H1 (cell line): ENCODE measurements at regions not wholly inside any gene's neighbourhood (a gene's known extent, or its start where the extent isn't known, plus 50 kb on each side); places are given as distances from the start of the nearest gene placed in this dataset.
"Not testable (repeated sequence)": the region's sequence is repeated elsewhere in the genome, so short reads cannot be mapped to it uniquely, and the experiment has no call there.

ENCODE experiments used
- CTCF ChIA-PET: fragments of 300-600 bp; sonication (Branson Sonifier 250); formaldehyde crosslinking; loops from one replicate; lab custom pipeline; 2021; ENCODE audit not compliant: partially characterized antibody; lab: Charles Lee
- POLR2A ChIA-PET: fragments of 300-600 bp; sonication (Branson Sonifier 250); formaldehyde crosslinking; loops from one replicate; lab custom pipeline; 2021; ENCODE audit warnings: inconsistent platforms; ENCODE audit not compliant: partially characterized antibody; lab: Charles Lee
- DNase-seq, 2 experiments: peaks; one replicate each; pipeline versions ENCODE4 v3.0.0 to v3.0.0-alpha.2; 2010 to 2022; ENCODE audit warnings: low spot score in 2 of 2, low read depth in 1 of 2, mixed read lengths in 1 of 2
- FAIRE-seq: peaks from 2 replicates; lab custom pipeline; 2011; peaks lifted over from hg19 to GRCh38; lab: Jason Lieb, UNC
- H2AFZ ChIP-seq: 2 replicates; pipeline ENCODE4 v1.8.1; 2012; ENCODE audit warnings: low read length, inconsistent platforms
- H2AK5ac ChIP-seq: 2 replicates; pipeline ENCODE4 v1.6.1; 2013; ENCODE audit warnings: low read depth, low read length
- H2BK120ac ChIP-seq: replicated peaks from 2 replicates; pipeline ENCODE3; 2013; ENCODE audit warnings: low read depth, low read length, inconsistent platforms
- H2BK12ac ChIP-seq: 2 replicates; pipeline ENCODE4 v1.6.1; 2013; ENCODE audit warnings: low read depth, low read length
- H2BK15ac ChIP-seq: 2 replicates; pipeline ENCODE4 v1.6.1; 2013; ENCODE audit warnings: low read length
- H2BK20ac ChIP-seq: 2 replicates; pipeline ENCODE4 v1.6.1; 2013; ENCODE audit warnings: low read length
- H2BK5ac ChIP-seq: 2 replicates; pipeline ENCODE4 v1.6.1; 2013; ENCODE audit warnings: low read depth, low read length
- H3K14ac ChIP-seq: 2 replicates; pipeline ENCODE4 v1.6.1; 2013; ENCODE audit warnings: inconsistent platforms; ENCODE audit not compliant: insufficient read length
- H3K18ac ChIP-seq: 2 replicates; pipeline ENCODE4 v1.6.1; 2013; ENCODE audit warnings: low read length; ENCODE audit errors: extremely low read depth
- H3K23ac ChIP-seq: 2 replicates; pipeline ENCODE4 v1.6.1; 2013; ENCODE audit warnings: inconsistent platforms; ENCODE audit not compliant: insufficient read length
- H3K23me2 ChIP-seq: 2 replicates; pipeline ENCODE4 v1.6.1; 2013; ENCODE audit warnings: low read depth, low read length
- H3K27ac ChIP-seq: 2 replicates; pipeline ENCODE4 v1.6.1; 2011; ENCODE audit warnings: low read depth, low read length, inconsistent platforms
- H3K27me3 ChIP-seq, 4 experiments: replicated peaks in 1 of 4; 1 replicate in 1 of 4; 2 replicates in 3 of 4; pipeline versions ENCODE4 v1.6.1 to v1.8.1; 2011 to 2013; ENCODE audit warnings: low read length in 3 of 4, mild to moderate bottlenecking in 3 of 4, inconsistent platforms in 2 of 4, mixed read lengths in 2 of 4, moderate library complexity in 1 of 4; ENCODE audit not compliant: control insufficient read depth in 3 of 4, insufficient read depth in 3 of 4; ENCODE audit errors: extremely low read depth in 1 of 4
- H3K36me3 ChIP-seq, 4 experiments: 2 replicates each; pipeline versions ENCODE4 v1.6.1 to v1.8.1; 2011 to 2013; ENCODE audit warnings: mild to moderate bottlenecking in 4 of 4, low read length in 3 of 4, moderate library complexity in 2 of 4, control low read depth in 1 of 4, inconsistent platforms in 1 of 4; ENCODE audit not compliant: insufficient read depth in 4 of 4, control insufficient read depth in 2 of 4
- H3K4ac ChIP-seq: replicated peaks from 2 replicates; pipeline ENCODE3; 2013; ENCODE audit warnings: low read length, low read depth, mixed read lengths, inconsistent platforms; ENCODE audit not compliant: insufficient read length
- H3K4me1 ChIP-seq, 4 experiments: replicated peaks in 1 of 4; 1 replicate in 1 of 4; 2 replicates in 3 of 4; pipeline versions ENCODE4 v1.6.1 to v1.8.1; 2011 to 2013; ENCODE audit warnings: low read length in 3 of 4, inconsistent platforms in 2 of 4, mixed read lengths in 1 of 4; ENCODE audit not compliant: insufficient read depth in 4 of 4, control insufficient read depth in 3 of 4
- H3K4me2 ChIP-seq, 2 experiments: 2 replicates each; pipeline versions ENCODE4 v1.6.1 to v1.8.1; 2011 to 2013; ENCODE audit warnings: low read depth in 2 of 2, low read length in 2 of 2, control low read depth in 1 of 2, inconsistent platforms in 1 of 2, mild to moderate bottlenecking in 1 of 2; ENCODE audit not compliant: insufficient read depth in 1 of 2
- H3K4me3 ChIP-seq, 4 experiments: fragments of 200-600, 300-600 bp in 1 of 4; sonication (generic), shearing (Covaris generic), sonication (Bioruptor Twin) in 1 of 4; 2 replicates each; pipeline versions ENCODE4 v1.5.1 to v1.8.1; 2011 to 2016; ENCODE audit warnings: low read length in 4 of 4, low read depth in 3 of 4, control low read depth in 2 of 4, inconsistent platforms in 2 of 4, mild to moderate bottlenecking in 2 of 4, mixed read lengths in 1 of 4, moderate library complexity in 1 of 4; ENCODE audit not compliant: insufficient read depth in 2 of 4; ENCODE audit errors: extremely low read depth in 1 of 4
- H3K56ac ChIP-seq: replicated peaks from 2 replicates; pipeline ENCODE3; 2013; ENCODE audit warnings: low read depth, mild to moderate bottlenecking, mixed read lengths, low read length, inconsistent platforms; ENCODE audit not compliant: insufficient read length
- H3K79me1 ChIP-seq: 2 replicates; pipeline ENCODE4 v1.6.1; 2013; ENCODE audit warnings: low read depth, low read length, control low read depth
- H3K79me2 ChIP-seq, 2 experiments: 2 replicates each; pipeline versions ENCODE4 v1.6.1 to v1.8.1; 2012 to 2013; ENCODE audit warnings: low read length in 2 of 2, mild to moderate bottlenecking in 2 of 2, inconsistent platforms in 1 of 2; ENCODE audit not compliant: insufficient read depth in 2 of 2, control insufficient read depth in 1 of 2
- H3K9ac ChIP-seq, 4 experiments: replicated peaks in 1 of 4; 1 replicate in 1 of 4; 2 replicates in 3 of 4; pipeline versions ENCODE4 v1.6.1 to v1.8.1; 2011 to 2013; ENCODE audit warnings: low read depth in 3 of 4, low read length in 3 of 4, control low read depth in 2 of 4, mild to moderate bottlenecking in 2 of 4, moderate library complexity in 2 of 4, inconsistent platforms in 1 of 4; ENCODE audit errors: extremely low read depth in 1 of 4
- H3K9me3 ChIP-seq, 2 experiments: 2 replicates each; pipeline versions ENCODE4 v1.6.1 to v1.8.1; 2012 to 2013; ENCODE audit warnings: mild to moderate bottlenecking in 2 of 2, moderate library complexity in 2 of 2, control low read depth in 1 of 2, inconsistent platforms in 1 of 2, low read depth in 1 of 2, low read length in 1 of 2, mixed read lengths in 1 of 2; ENCODE audit not compliant: insufficient read depth in 2 of 2
- H4K20me1 ChIP-seq, 2 experiments: replicated peaks in 1 of 2; 2 replicates each; pipeline versions ENCODE3 to v1.8.1; 2011 to 2013; ENCODE audit warnings: inconsistent platforms in 2 of 2, low read length in 2 of 2, mild to moderate bottlenecking in 1 of 2; ENCODE audit not compliant: insufficient read depth in 2 of 2, control insufficient read depth in 1 of 2
- H4K5ac ChIP-seq: 2 replicates; pipeline ENCODE4 v1.6.1; 2013; ENCODE audit warnings: low read length, low read depth, mixed read lengths, inconsistent platforms; ENCODE audit not compliant: insufficient read length
- H4K8ac ChIP-seq: 2 replicates; pipeline ENCODE4 v1.8.0; 2013; ENCODE audit warnings: mild to moderate bottlenecking, moderate library complexity, low read length, inconsistent platforms; ENCODE audit not compliant: insufficient read depth; ENCODE audit errors: extremely low read depth
- H4K91ac ChIP-seq: replicated peaks from 2 replicates; pipeline ENCODE3; 2013; ENCODE audit warnings: low read length, mixed read lengths, inconsistent platforms; ENCODE audit not compliant: insufficient read length
- WGBS, 2 experiments: shearing (Covaris generic) in 1 of 2; methylation state at CpG; one replicate each; pipeline versions ENCODE4 v1.1.6 to v1.1.7; 2013 to 2015; ENCODE audit warnings: low lambda C conversion rate in 2 of 2, mixed read lengths in 2 of 2, inconsistent platforms in 1 of 2, low coverage in 1 of 2, missing lambda C conversion rate in 1 of 2; ENCODE audit not compliant: insufficient replicate concordance in 2 of 2, insufficient coverage in 1 of 2, insufficient read length in 1 of 2; ENCODE audit errors: extremely low coverage in 1 of 2, missing lambda C conversion rate in 1 of 2; 5-methylcytosine and 5-hydroxymethylcytosine counted together

GRCh38 chrX:67361267-67361666 is 182.6 kb upstream of the AR start:
- H3K4me1 ChIP-seq, H3K9me3 ChIP-seq, H2BK20ac ChIP-seq, DNase-seq, H2BK5ac ChIP-seq, H3K23me2 ChIP-seq, H4K5ac ChIP-seq, FAIRE-seq, H3K27me3 ChIP-seq, H3K79me1 ChIP-seq, H3K36me3 ChIP-seq, H3K79me2 ChIP-seq, H2AK5ac ChIP-seq, H3K27ac ChIP-seq, CTCF ChIA-PET, H3K4me2 ChIP-seq, H2BK120ac ChIP-seq, H3K23ac ChIP-seq, H3K14ac ChIP-seq, H2AFZ ChIP-seq, POLR2A ChIA-PET, H3K18ac ChIP-seq, H2BK12ac ChIP-seq, H4K91ac ChIP-seq, H3K9ac ChIP-seq, H3K4ac ChIP-seq, H4K20me1 ChIP-seq, H3K56ac ChIP-seq, H4K8ac ChIP-seq, H2BK15ac ChIP-seq, H3K4me3 ChIP-seq: not testable (repeated sequence)
- 95% methylated on average over 2 of the region's 2 CpGs; no CpG with 5 or more reads in 1 of the 2 experiments for WGBS, 2 experiments
